ENCODE measurements at regions not wholly inside any gene's neighbourhood (a gene's known extent, or its start where the extent isn't known, plus 50 kb on each side); places are given as distances from the start of the nearest gene placed in this dataset.

- H3K27me3 ChIP-seq (ENCODE audit: insufficient read depth in 3 of 3, low read length in 2 of 3), result no peaks in the 10 kb centered on the region
- no peak for ATAC-seq
- H3K36me3 ChIP-seq (ENCODE audit: insufficient read depth in 1 of 2, low read depth in 1 of 2), result no peaks in the 10 kb centered on the region
- H3K27ac ChIP-seq, result no peak overlapping the region
- no peaks in the 10 kb centered on the region for H3K4me1 ChIP-seq
- H3K4me3 ChIP-seq, result no peak overlapping the region
- TF ChIP-seq, protein P1, sequence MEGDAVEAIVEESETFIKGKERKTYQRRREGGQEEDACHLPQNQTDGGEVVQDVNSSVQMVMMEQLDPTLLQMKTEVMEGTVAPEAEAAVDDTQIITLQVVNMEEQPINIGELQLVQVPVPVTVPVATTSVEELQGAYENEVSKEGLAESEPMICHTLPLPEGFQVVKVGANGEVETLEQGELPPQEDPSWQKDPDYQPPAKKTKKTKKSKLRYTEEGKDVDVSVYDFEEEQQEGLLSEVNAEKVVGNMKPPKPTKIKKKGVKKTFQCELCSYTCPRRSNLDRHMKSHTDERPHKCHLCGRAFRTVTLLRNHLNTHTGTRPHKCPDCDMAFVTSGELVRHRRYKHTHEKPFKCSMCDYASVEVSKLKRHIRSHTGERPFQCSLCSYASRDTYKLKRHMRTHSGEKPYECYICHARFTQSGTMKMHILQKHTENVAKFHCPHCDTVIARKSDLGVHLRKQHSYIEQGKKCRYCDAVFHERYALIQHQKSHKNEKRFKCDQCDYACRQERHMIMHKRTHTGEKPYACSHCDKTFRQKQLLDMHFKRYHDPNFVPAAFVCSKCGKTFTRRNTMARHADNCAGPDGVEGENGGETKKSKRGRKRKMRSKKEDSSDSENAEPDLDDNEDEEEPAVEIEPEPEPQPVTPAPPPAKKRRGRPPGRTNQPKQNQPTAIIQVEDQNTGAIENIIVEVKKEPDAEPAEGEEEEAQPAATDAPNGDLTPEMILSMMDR (IDR thresholded peaks at IDR 0.05), result no peak
- intact Hi-C loops (cut with DNase I), result no loop called here
- no peak for DNase-seq
- no peaks in the 10 kb centered on the region for H3K9me3 ChIP-seq
These were observed 103.4 kb downstream of the TUSC7 start for GRCh38 chr3:116812949-116813348.

DNA sequence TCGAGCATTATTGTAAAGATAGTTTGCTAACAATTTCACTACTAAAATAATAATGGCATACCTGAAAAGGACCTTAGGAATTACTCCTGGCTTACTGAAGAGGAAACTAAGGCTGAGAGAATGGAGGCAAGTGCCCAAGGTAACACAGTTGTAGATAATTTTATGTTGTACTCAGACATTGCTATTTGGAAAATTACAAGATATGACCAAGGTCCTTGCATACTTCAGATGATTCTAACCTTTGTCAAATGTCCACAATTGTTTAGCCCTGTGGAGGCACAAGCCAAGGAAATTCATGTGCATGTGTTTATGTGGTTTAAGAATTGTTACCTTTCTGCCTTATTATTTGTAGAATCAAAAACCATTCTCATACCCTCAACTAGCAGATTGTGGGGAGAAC is 105.7 kb downstream of the TUSC7 start:
- intact Hi-C loops (cut with DNase I), result no loop called here
- ATAC-seq, result no peak
- no peak for DNase-seq
- no peak overlapping the region for H3K27ac ChIP-seq
- H3K4me3 ChIP-seq, result no peak overlapping the region
- no peaks in the 10 kb centered on the region for H3K27me3 ChIP-seq (ENCODE audit: insufficient read depth in 3 of 3, low read length in 2 of 3)
- WGBS, 3 donors, result 85 to 88% (median 88%) methylated on average over 1 of the region's 1 CpG
- no peaks in the 10 kb centered on the region for H3K9me3 ChIP-seq
- no peaks in the 10 kb centered on the region for H3K4me1 ChIP-seq
- H3K36me3 ChIP-seq (ENCODE audit: insufficient read depth in 1 of 2, low read depth in 1 of 2), result no peaks in the 10 kb centered on the region
- TF ChIP-seq, protein P1 (IDR thresholded peaks at IDR 0.05), result no peak

DNA sequence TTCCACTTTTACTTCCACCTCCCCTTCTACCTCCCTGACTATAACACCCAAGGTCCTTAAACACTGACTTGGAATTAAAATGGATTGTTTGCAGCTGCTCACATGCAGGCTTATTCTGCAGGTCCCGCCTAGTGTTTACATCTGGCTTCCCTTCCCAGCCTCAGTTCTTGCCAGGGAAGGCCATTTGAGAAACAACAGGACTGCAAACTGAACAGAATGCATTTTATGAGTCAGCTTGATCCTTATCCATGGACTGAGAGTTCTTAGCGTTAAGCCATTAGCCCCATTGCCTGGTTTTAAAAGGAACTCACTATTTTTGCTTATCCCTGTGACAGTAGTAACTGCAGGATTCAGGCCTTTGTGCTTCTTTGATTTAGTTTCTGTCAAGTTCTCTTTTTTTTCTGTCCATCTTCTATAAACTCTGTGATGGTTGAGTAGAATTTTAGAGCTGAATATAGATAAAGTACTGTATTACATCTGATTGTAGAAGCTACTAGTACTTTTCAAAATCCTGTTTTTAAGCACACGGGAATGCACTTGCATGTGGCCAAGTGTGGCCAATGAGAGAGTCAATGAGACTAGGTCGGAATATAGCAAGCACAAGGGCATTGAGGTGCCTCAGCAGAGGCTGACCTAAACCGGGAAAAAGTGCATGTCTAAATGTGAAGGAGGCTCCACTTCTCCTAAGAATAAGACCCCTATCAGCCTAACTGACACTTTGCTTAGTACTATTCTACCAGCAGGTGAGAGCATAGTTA is 106.4 kb downstream of the TUSC7 start:
- H3K4me1 ChIP-seq, result no peaks in the 10 kb centered on the region
- WGBS, 3 donors, result 40 to 45% (median 40%) methylated on average over 5 of the region's 5 CpGs
- no peaks in the 10 kb centered on the region for H3K9me3 ChIP-seq
- no peaks in the 10 kb centered on the region for H3K27me3 ChIP-seq (ENCODE audit: insufficient read depth in 3 of 3, low read length in 2 of 3)
- intact Hi-C loops (cut with DNase I), result no loop called here
- H3K4me3 ChIP-seq, result no peak overlapping the region
- no peaks in the 10 kb centered on the region for H3K36me3 ChIP-seq (ENCODE audit: insufficient read depth in 1 of 2, low read depth in 1 of 2)
- no peak overlapping the region for H3K27ac ChIP-seq
- DNase-seq (no peak), ATAC-seq (no peak)
- TF ChIP-seq, protein P1 (IDR thresholded peaks at IDR 0.05), result no peak

DNA sequence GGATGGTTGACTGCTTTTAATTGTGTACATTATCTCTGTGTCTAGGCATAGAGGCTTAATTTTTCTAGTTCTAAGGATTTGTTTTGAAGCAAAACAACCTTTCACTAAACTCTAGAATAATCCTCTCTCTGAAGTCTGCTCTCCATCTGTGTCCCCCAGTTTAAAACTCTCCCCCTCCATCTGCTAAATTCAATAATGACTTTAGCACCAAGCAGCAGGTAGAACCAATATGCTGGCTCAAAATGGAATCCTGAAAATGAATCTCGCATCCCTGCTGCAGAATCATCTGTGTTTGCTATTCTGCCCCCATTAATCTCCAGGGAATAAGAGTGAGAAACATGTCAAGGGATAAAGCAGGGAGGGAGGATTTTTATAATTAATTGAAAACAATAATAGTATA is 111.8 kb downstream of the TUSC7 start:
- TF ChIP-seq, protein P1 (IDR thresholded peaks at IDR 0.05), result no peak

GRCh38 chr3:116824208-116824607 is 114.6 kb downstream of the TUSC7 start:
- Histone ChIP-seq H3K4me1 (no peaks in the 10 kb centered on the region), H3K4me3 (no peak overlapping the region), H3K27ac (no peak overlapping the region), H3K27me3 (ENCODE audit: insufficient read depth in 3 of 3, low read length in 2 of 3) (no peaks in the 10 kb centered on the region), H3K9me3 (no peaks in the 10 kb centered on the region), H3K36me3 (ENCODE audit: insufficient read depth in 1 of 2, low read depth in 1 of 2) (no peaks in the 10 kb centered on the region)
- no peak for DNase-seq
- ATAC-seq, result no peak
- TF ChIP-seq, protein P1 (IDR thresholded peaks at IDR 0.05), result no peak
- intact Hi-C loops (cut with DNase I), result no loop called here
- WGBS, 3 donors, result 53 to 57% (median 53%) methylated on average over 1 of the region's 1 CpG

More for the DNA sequence above, 111.8 kb downstream of the TUSC7 start:
- WGBS, 3 donors, result 57 to 75% (median 71%) methylated on average over 1 of the region's 1 CpG
- Histone ChIP-seq H3K9me3 (no peaks in the 10 kb centered on the region), H3K36me3 (ENCODE audit: insufficient read depth in 1 of 2, low read depth in 1 of 2) (no peaks in the 10 kb centered on the region), H3K27ac (no peak overlapping the region), H3K27me3 (ENCODE audit: insufficient read depth in 3 of 3, low read length in 2 of 3) (no peaks in the 10 kb centered on the region), H3K4me3 (no peak overlapping the region), H3K4me1 (no peaks in the 10 kb centered on the region)
- no peak for ATAC-seq
- intact Hi-C loops (cut with DNase I), result no loop called here
- no peak for DNase-seq
